Large intestine (tissue), 3 donors: ENCODE measurements at regions not wholly inside any gene's neighbourhood (a gene's known extent, or its start where the extent isn't known, plus 50 kb on each side); places are given as distances from the start of the nearest gene placed in this dataset.
A peak's percentile ranks its signal among the peaks of the same experiment; 100 is the strongest.

ENCODE experiments used
- DNase-seq, 2 donors: peaks; one replicate each; pipeline versions ENCODE4 v3.0.0 to v3.0.0-alpha.2; 2013
- H3K27ac ChIP-seq: one replicate; pipeline ENCODE4 v1.5.1; 2013; ENCODE audit warnings: low read length
- H3K27me3 ChIP-seq: 2 replicates; pipeline ENCODE4 v1.6.1; 2013; ENCODE audit warnings: low read length; ENCODE audit not compliant: control insufficient read depth, insufficient read depth
- H3K36me3 ChIP-seq: 2 replicates; pipeline ENCODE4 v1.6.1; 2013; ENCODE audit warnings: low read length; ENCODE audit not compliant: control insufficient read depth, insufficient read depth
- H3K4me1 ChIP-seq: one replicate; pipeline ENCODE4 v1.6.1; 2013; ENCODE audit warnings: low read length; ENCODE audit not compliant: control insufficient read depth, insufficient read depth
- H3K4me3 ChIP-seq: one replicate; pipeline ENCODE4 v1.5.1; 2013; ENCODE audit warnings: low read length
- H3K9me3 ChIP-seq: one replicate; pipeline ENCODE4 v1.6.1; 2013; ENCODE audit warnings: mild to moderate bottlenecking, low read depth, low read length, moderate library complexity; ENCODE audit not compliant: control insufficient read depth
- WGBS: methylation state at CpG from one replicate; pipeline ENCODE4 v1.1.5; 2013; ENCODE audit warnings: low lambda C conversion rate; ENCODE audit not compliant: insufficient coverage; 5-methylcytosine and 5-hydroxymethylcytosine counted together

GRCh38 chrX:116345958-116346357 is 90.4 kb upstream of the SLC6A14 start:
- Histone ChIP-seq H3K27me3 (no peaks in the 10 kb centered on the region), H3K4me3 (no peak overlapping the region), H3K9me3 (no peaks in the 10 kb centered on the region), H3K36me3 (no peaks in the 10 kb centered on the region), H3K4me1 (peaks cover 2% of the 10 kb centered on the region), H3K27ac (no peak overlapping the region)
- no CpG with 5 or more reads among the region's 3 CpGs for WGBS
- DNase-seq: peak; percentile 32 to 72

- WGBS: no CpG with 5 or more reads among the region's 2 CpGs
- H3K4me3 ChIP-seq: no peak overlapping the region
- no peaks in the 10 kb centered on the region for H3K9me3 ChIP-seq
- peak in 1 of 2 donors; percentile 2 for DNase-seq
- no peaks in the 10 kb centered on the region for H3K4me1 ChIP-seq
- H3K27ac ChIP-seq: no peak overlapping the region
- H3K27me3 ChIP-seq: no peaks in the 10 kb centered on the region
- H3K36me3 ChIP-seq: no peaks in the 10 kb centered on the region
Measured at GRCh38 chrX:116357329-116357728, 79.1 kb upstream of the SLC6A14 start.

- Histone ChIP-seq H3K27ac (no peak overlapping the region), H3K36me3 (no peaks in the 10 kb centered on the region), H3K9me3 (no peaks in the 10 kb centered on the region), H3K27me3 (no peaks in the 10 kb centered on the region), H3K4me1 (no peaks in the 10 kb centered on the region), H3K4me3 (no peak overlapping the region)
- no peak for DNase-seq
- no CpG with 5 or more reads among the region's 2 CpGs for WGBS
Measured at GRCh38 chrX:116378961-116379360, 57.4 kb upstream of the SLC6A14 start.

- WGBS: no CpG with 5 or more reads among the region's 4 CpGs
- DNase-seq: no peak
- H3K27me3 ChIP-seq: no peaks in the 10 kb centered on the region
- H3K4me1 ChIP-seq: no peaks in the 10 kb centered on the region
- H3K36me3 ChIP-seq: no peaks in the 10 kb centered on the region
- H3K4me3 ChIP-seq: no peak overlapping the region
- no peaks in the 10 kb centered on the region for H3K9me3 ChIP-seq
- H3K27ac ChIP-seq: no peak overlapping the region
Measured at GRCh38 chrX:116379854-116380253, 56.6 kb upstream of the SLC6A14 start.

- DNase-seq: peak in 1 of 2 donors; percentile 1
- WGBS: no CpG with 5 or more reads among the region's 3 CpGs
- H3K27me3 ChIP-seq: no peaks in the 10 kb centered on the region
Measured at GRCh38 chrX:116384406-116384954, 51.9 kb upstream of the SLC6A14 start.

More at GRCh38 chrX:116384406-116384954, 51.9 kb upstream of the SLC6A14 start:
- no peaks in the 10 kb centered on the region for H3K4me1 ChIP-seq
- H3K9me3 ChIP-seq: no peaks in the 10 kb centered on the region
- no peaks in the 10 kb centered on the region for H3K36me3 ChIP-seq
- H3K27ac ChIP-seq: no peak overlapping the region
- H3K4me3 ChIP-seq: no peak overlapping the region
